PC-3 (cell line): ENCODE measurements at regions not wholly inside any gene's neighbourhood (a gene's known extent, or its start where the extent isn't known, plus 50 kb on each side); places are given as distances from the start of the nearest gene placed in this dataset.

Experiments used
- ATAC-seq: fragments of 200-7000 bp; cut with Tn5 transposase; 2 replicates; pipeline ENCODE4 v1.9.1; 2020; ENCODE audit warnings: mild to moderate bottlenecking, moderate library complexity
- BruUV-seq: library from RNA; stranded (reverse); fragments of 400-500 nt; replicated peaks from 2 replicates; lab custom pipeline; 2021; lab: Mats Ljungman, UMichigan
- CTCF ChIA-PET: fragments of 300-600 bp; sonication (Branson Sonifier 250); formaldehyde crosslinking; loops from one replicate; lab custom pipeline; 2022; ENCODE audit warnings: antibody characterized with exemption; lab: Charles Lee
- POLR2A ChIA-PET: fragments of 300-600 bp; sonication (Branson Sonifier 250); formaldehyde crosslinking; loops from one replicate; lab custom pipeline; 2022; ENCODE audit warnings: antibody characterized with exemption; ENCODE audit not compliant: unreplicated experiment; lab: Charles Lee
- DNase-seq: peaks from one replicate; pipeline ENCODE4 v3.0.0-alpha.2; 2015
- H2AFZ ChIP-seq: fragments of 300-600 bp; sonication (generic); 2 replicates; pipeline ENCODE4 v1.6.0; 2016; ENCODE audit warnings: antibody characterized with exemption, low read length
- H3F3A ChIP-seq: fragments of 300-600 bp; sonication (generic); one replicate; pipeline ENCODE4 v1.6.0; 2017; ENCODE audit warnings: antibody characterized with exemption, low read length, control low read depth, mild to moderate bottlenecking; ENCODE audit not compliant: unreplicated experiment
- H3K27ac ChIP-seq: fragments of 300-600 bp; sonication (generic); 2 replicates; pipeline ENCODE4 v1.5.1; 2016; ENCODE audit warnings: mild to moderate bottlenecking, low read length
- H3K27me3 ChIP-seq: fragments of 300-600 bp; sonication (generic); 2 replicates; pipeline ENCODE4 v1.6.1; 2016; ENCODE audit warnings: low read length, mixed read lengths
- H3K36me3 ChIP-seq: fragments of 300-600 bp; sonication (generic); 2 replicates; pipeline ENCODE4 v1.6.1; 2016; ENCODE audit warnings: low read depth, mixed run types, low read length, mixed read lengths
- H3K4me1 ChIP-seq: fragments of 300-600 bp; sonication (generic); 2 replicates; pipeline ENCODE4 v1.5.1; 2016; ENCODE audit warnings: low read length; ENCODE audit not compliant: insufficient read depth
- H3K4me2 ChIP-seq: fragments of 300-600 bp; sonication (generic); 2 replicates; pipeline ENCODE4 v1.6.0; 2016; ENCODE audit warnings: low read length
- H3K4me3 ChIP-seq: fragments of 300-600 bp; sonication (generic); 2 replicates; pipeline ENCODE4 v1.5.1; 2016; ENCODE audit warnings: mild to moderate bottlenecking, low read length, mixed read lengths
- H3K79me2 ChIP-seq: fragments of 300-600 bp; sonication (generic); 2 replicates; pipeline ENCODE4 v1.6.1; 2017; ENCODE audit warnings: low read length, mixed read lengths
- H3K9ac ChIP-seq: fragments of 300-600 bp; sonication (generic); 2 replicates; pipeline ENCODE4 v1.6.0; 2016; ENCODE audit warnings: mild to moderate bottlenecking, low read length
- H3K9me2 ChIP-seq: fragments of 300-600 bp; sonication (generic); replicated peaks from 2 replicates; pipeline ENCODE4 v1.6.1; 2016; ENCODE audit warnings: mixed run types, low read length, mixed read lengths
- H3K9me3 ChIP-seq: fragments of 300-600 bp; sonication (generic); 2 replicates; pipeline ENCODE4 v1.6.1; 2016; ENCODE audit warnings: low read length, mixed read lengths
- H4K20me1 ChIP-seq: fragments of 300-600 bp; sonication (generic); 2 replicates; pipeline ENCODE4 v1.6.1; 2016; ENCODE audit warnings: low read length, mixed read lengths
- CTCF ChIP-seq: fragments of 300-600 bp; sonication (generic); conservative IDR thresholded peaks from 2 replicates; pipeline ENCODE4 v1.5.1; 2017; ENCODE audit warnings: antibody characterized with exemption, low read depth, mild to moderate bottlenecking, low read length
- EZH2 ChIP-seq: fragments of 300-600 bp; sonication (generic); IDR thresholded peaks from one replicate; pipeline ENCODE4 v1.6.1; 2017; ENCODE audit warnings: antibody characterized with exemption, mild to moderate bottlenecking, low read length; ENCODE audit not compliant: unreplicated experiment
- EZH2phosphoT487 ChIP-seq: fragments of 300-600 bp; sonication (generic); IDR thresholded peaks from 2 replicates; pipeline ENCODE4 v1.6.1; 2018; ENCODE audit warnings: mild to moderate bottlenecking, antibody characterized with exemption, low read length, borderline replicate concordance
- intact Hi-C: fragments of 100-400 bp; cut with micrococcal nuclease; formaldehyde crosslinking; loops from 2 replicates; pipeline ENCODE4 v1.9.0; 2023

DNA sequence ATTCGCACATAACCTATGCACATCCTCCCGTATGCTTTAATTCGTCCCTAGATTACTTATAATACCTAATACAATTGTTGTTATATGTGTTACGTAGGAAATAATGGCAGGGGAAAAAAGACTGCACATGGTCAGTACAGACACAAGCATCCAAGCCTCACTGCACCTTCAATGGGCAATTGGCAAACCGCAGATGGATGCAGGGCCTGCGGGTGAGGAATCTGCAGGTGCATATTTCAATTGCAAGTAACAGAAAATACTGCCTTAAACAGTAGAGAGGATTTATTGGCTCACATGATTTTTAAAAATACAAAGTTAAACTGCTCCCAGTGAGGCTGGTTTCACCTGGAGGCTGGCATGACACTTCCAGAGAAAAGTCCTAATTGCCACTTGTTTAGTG lies 142.1 kb upstream of the MLN start:
- Histone ChIP-seq H3K4me1 (no peaks in the 10 kb centered on the region), H2AFZ (no peak overlapping the region), H3K36me3 (no peaks in the 10 kb centered on the region), H3K4me2 (no peak overlapping the region), H3K27me3 (peaks cover 77% of the 10 kb centered on the region), H4K20me1 (no peaks in the 10 kb centered on the region), H3K4me3 (no peak overlapping the region), H3K9me2 (no peaks in the 10 kb centered on the region), H3K79me2 (no peaks in the 10 kb centered on the region), H3F3A (no peaks in the 10 kb centered on the region), H3K9ac (no peak overlapping the region), H3K27ac (no peak overlapping the region), H3K9me3 (no peaks in the 10 kb centered on the region)
- ChIA-PET POLR2A (no interaction called here), CTCF (no interaction called here)
- no TSS peak for BruUV-seq
- DNase-seq (no peak), ATAC-seq (no peak)
- intact Hi-C loops, result no loop called here
- TF ChIP-seq EZH2phosphoT487 (no peak), EZH2 (no peak)

DNA sequence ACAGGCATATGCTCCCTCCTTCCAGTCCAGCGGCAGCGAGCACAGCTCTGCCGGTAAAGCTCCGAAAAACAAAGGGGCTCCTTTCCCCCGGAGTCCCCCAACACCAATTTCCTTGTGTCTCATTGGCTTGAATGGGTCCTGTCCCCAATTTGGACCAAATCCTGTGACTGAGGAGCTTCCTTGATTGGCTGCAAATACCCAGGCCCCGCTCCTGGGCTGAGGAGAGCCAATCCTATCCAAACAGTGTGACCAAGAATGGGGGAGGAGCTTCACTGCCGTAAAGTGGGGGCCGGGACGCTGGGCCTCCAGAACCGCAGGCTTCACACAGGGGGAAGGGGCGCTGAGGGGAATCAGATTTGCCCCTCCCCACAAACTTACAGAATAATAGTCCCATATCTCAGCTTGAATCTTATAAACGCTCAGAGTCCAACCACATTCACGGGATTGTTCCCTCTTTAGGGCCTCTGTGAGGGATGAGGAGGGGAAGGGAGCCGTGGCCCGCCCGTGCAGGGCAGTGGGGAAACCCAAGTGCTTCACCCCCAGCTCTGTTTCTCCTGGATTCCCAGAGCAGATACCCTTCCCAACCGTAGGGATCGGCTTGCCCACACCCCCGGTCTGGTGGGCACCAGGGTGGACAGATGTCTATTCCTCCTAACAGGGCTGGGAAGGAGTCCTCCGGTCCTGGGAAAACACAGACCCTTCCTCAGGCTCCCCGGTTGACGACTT lies 141.0 kb upstream of the MLN start:
- no peak overlapping the region for H3K4me3 ChIP-seq
- no TSS peak for BruUV-seq
- no peaks in the 10 kb centered on the region for H3K4me1 ChIP-seq
- TF ChIP-seq EZH2 (no peak), EZH2phosphoT487 (no peak), CTCF (no peak)
- intact Hi-C loops, result no loop called here
- no peaks in the 10 kb centered on the region for H3K9me3 ChIP-seq
- ChIA-PET CTCF (no interaction called here), POLR2A (no interaction called here)
- no peaks in the 10 kb centered on the region for H3K9me2 ChIP-seq
- H3K27me3 ChIP-seq, result peaks cover 88% of the 10 kb centered on the region
- ATAC-seq (no peak), DNase-seq (no peak)
- H2AFZ ChIP-seq, result no peak overlapping the region
- H3F3A ChIP-seq, result no peaks in the 10 kb centered on the region
- no peaks in the 10 kb centered on the region for H3K36me3 ChIP-seq
- no peaks in the 10 kb centered on the region for H4K20me1 ChIP-seq
- H3K27ac ChIP-seq, result no peak overlapping the region
- H3K9ac ChIP-seq, result no peak overlapping the region
- H3K79me2 ChIP-seq, result no peaks in the 10 kb centered on the region
- H3K4me2 ChIP-seq, result no peak overlapping the region

DNA sequence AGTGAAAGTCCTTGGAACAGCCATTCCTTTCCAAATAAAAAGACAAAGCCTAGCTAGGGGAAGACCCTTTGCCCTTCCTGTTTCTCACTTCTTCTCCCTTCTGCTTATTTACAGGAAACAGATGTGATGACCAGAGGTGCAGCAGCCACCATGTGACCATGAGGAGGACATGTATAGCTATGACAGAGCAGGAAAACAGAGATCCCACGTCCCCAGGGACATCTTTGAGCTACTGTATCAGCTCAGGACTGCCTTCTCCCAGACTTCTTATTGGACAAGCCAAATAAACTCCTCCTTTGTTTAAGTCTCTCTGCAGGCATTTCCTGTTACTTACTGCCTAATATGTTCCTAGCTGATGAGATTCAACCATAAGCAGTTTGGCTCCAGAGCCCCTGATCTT lies 133.1 kb upstream of the MLN start:
- POLR2A ChIA-PET, result no interaction called here

More for the DNA sequence above, 133.1 kb upstream of the MLN start:
- Histone ChIP-seq H3K4me1 (no peaks in the 10 kb centered on the region), H3F3A (no peaks in the 10 kb centered on the region), H4K20me1 (no peaks in the 10 kb centered on the region), H3K27ac (no peak overlapping the region), H3K36me3 (no peaks in the 10 kb centered on the region), H3K4me3 (no peak overlapping the region), H3K9ac (no peak overlapping the region), H3K79me2 (no peaks in the 10 kb centered on the region), H3K27me3 (peaks cover 92% of the 10 kb centered on the region), H3K9me2 (no peaks in the 10 kb centered on the region), H3K9me3 (no peaks in the 10 kb centered on the region), H3K4me2 (no peak overlapping the region), H2AFZ (no peak overlapping the region)
- BruUV-seq, result no TSS peak
- no peak for ATAC-seq
- no peak for TF ChIP-seq EZH2phosphoT487
- no peak for TF ChIP-seq EZH2
- TF ChIP-seq CTCF, result no peak
- CTCF ChIA-PET, result no interaction called here
- DNase-seq, result no peak
- intact Hi-C loops, result no loop called here
